Ammon's horn (tissue), 1 donor: ENCODE measurements at regions not wholly inside any gene's neighbourhood (a gene's known extent, or its start where the extent isn't known, plus 50 kb on each side); places are given as distances from the start of the nearest gene placed in this dataset.

Experiments used
- DNase-seq: peaks from one replicate; pipeline ENCODE4 v3.0.0-alpha.2; 2016; ENCODE audit warnings: low spot score

DNA sequence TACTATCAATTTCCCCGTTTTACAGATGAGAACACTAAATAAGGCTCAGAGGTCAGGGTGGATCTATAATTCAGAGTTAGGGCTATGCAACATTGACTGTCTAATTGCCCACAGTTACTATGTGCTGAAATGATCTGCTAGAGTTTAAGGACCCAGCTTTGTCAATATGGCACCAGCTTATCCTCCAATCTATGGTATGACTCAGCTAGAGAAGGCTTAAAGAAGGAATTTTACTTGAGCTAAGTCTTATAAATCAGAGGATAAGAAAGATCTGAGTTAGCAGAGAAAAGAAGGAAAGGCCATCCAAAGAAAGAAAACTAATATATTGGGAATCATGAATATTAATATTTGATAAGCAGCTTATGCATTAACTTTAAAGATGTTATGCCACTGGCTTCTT, 78.1 kb downstream of the ASB9 start:
- no peak for DNase-seq

DNA sequence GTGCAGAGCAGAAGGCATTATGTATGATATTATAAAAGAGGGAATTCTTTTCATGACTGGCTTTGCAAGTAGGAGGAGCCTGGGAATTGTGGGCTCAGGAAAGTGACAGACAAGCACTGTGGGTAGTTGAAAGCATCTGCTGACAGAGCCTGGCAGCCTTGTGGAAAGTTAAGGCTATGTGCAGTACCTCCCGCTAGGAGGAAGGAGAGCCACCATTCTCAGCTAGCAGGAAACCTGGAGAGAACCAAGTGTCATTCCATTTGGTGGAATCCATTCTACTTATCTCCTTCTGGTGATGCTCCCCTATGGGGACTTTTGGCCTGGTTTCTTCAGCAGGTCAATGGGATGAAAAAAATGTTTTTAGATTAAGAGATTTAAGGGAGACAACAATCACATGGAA, 81.8 kb downstream of the ASB9 start:
- no peak for DNase-seq

DNA sequence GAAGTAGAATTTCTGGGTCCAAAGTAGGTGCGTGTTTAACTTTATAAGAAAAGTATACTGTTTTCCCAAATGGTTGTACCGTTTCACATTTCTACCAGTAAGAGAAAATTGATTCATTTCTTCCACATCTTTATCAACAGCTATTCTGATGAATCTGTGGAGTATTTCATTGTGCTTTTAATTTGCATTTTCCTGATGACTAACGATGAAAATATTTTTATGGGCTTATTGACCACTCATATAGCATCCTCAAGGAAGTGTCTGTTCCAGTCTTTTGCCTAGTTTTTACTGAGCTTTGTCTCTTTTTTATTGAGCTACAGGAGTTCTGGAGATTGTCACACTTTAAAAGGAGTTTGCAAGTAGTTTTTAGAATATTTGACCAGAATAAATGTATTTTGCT, 92.6 kb downstream of the ASB9 start:
- no peak for DNase-seq

DNA sequence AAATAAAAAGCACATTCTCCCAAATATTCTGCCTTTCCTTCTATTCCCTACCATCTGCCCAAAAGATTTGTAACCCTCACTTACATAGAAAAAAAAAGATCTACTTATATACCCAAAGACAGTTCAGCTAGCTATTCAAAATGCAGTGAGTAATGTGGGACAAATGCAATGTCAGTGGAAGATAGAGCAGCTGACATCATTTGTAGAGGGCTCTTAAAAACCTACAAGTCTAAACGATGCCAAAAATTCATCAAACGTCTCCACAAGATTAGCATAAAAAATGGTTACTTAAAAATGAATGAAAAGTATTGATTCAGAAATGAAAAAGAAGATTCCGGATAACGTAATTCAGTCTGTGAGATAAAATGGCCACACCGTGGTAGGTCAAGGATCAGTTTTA, 96.5 kb downstream of the ASB9 start:
- peak; percentile 1 for DNase-seq

DNA sequence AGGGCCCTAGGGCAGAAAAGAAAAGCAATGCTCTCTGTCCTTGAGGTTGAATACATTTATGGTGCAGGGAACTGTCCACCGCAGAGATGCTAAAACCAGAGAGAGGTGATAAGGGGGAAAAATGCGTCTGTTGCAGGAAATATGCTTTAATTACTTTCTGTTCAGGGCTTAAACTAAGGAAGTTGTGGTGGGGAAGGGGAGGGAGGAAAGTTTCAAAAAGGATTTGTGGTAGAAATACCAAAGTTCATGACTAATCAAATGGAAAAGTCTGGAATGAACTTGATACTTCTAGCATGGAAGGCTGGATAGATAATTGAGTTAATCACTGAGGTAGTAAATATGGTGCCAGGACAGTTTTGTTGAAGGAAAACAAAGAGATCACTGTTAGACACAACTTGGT, 99.0 kb downstream of the ASB9 start:
- DNase-seq: no peak

DNA sequence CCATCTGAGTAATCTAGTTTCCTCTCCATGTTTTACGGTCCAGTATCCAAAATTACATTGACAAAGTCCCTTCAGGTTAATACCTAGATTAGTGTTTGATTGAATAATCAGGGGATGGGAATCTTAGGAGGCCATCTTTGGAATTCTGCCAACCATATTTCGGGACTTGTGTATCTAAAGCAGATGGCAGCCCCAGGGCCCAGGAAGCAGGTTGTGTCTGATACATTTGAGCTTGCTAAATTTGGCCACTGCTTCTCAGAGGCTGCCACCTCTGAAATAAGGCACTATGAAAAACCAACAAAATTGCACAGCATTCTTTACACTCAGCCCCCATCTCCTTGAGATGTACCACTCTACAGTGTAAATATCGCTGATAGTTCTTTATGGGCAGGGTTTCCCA, 102.1 kb downstream of the ASB9 start:
- no peak for DNase-seq

DNA sequence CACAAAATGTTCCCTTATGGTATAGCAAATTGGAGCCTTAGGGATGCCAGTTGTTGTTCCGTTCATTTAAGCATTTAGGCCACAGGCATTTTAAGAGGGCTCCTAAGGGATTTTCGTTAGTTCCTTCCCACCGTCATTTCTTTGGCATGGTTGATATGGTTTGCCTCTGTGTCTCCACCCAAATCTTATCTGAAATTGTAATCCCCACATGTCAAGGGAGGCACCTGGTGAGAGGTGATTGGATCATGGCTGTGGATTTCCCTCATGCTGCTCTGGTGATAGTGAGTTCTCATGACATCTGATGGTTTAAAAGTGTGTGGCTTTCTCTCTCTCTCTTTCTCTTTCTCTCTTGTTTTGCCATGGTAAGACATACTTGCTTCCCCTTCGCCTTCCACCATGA, 104.1 kb downstream of the ASB9 start:
- no peak for DNase-seq

DNA sequence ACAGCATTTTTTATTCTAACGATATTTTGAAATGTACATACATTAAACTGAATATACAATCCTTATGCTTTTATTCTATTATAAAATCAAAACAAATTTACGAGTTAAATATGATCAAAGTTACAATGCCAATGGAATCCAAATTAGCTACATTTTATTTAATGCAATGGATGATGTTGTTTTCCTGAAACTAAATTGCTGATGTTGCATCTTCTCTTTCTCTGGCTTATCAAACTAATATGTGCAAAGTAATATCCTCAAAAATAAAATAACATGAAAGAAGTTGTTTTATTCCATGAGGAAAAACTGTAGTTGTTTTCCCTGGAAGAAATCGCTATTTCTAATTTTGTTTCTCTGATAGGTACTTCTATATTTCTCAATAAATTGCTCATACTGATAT, 106.8 kb downstream of the ASB9 start:
- DNase-seq: no peak

DNA sequence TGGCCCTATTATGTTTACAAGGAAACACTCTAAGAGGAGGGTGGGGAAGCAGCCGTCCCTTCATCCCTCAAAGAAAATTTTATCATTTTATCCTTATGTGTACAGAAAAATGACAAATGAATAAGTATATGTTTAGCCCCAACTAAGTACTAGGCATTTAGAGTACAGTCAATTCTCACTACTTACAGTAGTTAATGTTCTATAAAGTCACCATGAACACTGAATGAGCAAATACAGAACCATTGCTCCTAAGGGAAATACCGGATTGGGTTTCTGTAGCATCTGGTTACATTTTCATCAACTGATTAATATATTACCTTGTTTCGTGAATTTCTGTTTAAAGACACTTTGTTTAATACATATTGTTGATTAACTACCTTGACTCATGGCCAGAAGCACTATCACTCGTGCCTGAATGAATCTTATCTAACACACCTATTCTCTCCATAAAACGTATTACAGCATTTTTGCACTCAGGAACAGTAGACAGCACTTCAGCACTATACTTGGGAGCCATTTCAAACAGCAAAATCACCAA, 109.3 kb downstream of the ASB9 start:
- no peak for DNase-seq

DNA sequence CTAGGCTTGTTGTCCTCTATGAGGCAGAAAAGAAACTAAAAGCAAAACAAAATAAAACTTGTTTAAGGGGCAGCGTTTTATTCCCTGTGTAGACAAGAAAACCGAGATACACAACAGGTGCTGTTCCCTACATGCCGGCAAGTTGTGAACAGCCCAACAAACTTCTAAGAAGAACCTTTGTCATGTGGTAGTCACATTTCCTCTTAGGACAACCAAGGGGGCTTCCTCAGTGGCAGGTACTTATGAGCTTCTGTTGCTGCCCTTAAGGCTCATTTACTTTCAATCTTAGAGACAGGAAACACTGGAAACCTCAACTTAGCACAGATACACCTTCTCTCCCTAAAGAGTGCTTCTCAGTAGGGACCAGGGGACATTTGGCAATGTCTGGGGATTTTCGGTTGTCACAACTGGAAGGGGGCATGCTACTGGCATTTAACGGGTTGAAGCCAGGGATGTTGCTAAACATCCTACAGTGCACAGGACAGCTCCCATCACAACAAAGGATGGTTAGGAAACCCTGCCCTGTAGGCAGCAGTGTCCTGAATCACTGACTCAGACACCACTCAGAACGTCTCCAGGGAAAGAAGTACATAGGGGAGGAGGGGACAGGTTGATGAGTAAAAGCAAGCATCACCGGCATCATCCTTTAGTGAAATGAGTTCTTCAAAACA, 111.0 kb downstream of the ASB9 start:
- no peak for DNase-seq

DNA sequence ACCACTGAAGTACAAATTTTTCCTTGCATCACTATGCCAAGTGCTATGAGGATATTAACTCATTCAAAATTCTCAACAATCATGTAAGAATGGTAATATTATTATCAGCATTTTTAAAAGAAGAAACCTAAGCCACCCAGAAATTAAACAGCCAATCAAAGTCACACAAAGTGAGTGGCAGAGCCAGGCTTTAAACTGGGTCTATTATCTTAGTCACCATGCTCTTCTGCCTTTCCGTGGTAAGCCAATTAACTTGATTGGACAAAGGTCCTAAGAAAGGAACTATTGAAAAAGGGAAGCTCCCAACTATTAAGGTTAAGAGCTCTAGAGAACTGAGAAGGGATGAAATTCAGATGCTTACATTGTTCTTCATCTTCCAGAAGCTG, 111.5 kb downstream of the ASB9 start:
- DNase-seq: no peak

DNA sequence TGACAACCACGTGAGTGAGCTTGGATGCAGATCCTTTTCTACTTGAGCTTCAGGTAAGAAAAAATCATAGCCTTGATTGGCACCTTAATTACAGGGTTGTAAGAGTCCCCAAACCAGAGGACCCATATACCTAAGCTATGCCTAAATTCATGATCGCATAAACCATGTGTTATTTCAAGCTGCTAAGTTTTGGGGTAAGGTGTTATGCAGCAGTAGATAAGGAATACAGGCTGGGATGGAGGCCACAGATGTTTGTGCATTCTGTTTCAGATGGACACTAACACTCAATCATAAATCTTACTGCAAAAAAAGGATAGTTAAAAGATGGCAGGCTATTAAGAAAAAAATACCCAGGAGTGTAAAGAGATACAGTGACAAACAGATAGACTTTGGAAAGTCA, 112.3 kb downstream of the ASB9 start:
- DNase-seq: no peak

DNA sequence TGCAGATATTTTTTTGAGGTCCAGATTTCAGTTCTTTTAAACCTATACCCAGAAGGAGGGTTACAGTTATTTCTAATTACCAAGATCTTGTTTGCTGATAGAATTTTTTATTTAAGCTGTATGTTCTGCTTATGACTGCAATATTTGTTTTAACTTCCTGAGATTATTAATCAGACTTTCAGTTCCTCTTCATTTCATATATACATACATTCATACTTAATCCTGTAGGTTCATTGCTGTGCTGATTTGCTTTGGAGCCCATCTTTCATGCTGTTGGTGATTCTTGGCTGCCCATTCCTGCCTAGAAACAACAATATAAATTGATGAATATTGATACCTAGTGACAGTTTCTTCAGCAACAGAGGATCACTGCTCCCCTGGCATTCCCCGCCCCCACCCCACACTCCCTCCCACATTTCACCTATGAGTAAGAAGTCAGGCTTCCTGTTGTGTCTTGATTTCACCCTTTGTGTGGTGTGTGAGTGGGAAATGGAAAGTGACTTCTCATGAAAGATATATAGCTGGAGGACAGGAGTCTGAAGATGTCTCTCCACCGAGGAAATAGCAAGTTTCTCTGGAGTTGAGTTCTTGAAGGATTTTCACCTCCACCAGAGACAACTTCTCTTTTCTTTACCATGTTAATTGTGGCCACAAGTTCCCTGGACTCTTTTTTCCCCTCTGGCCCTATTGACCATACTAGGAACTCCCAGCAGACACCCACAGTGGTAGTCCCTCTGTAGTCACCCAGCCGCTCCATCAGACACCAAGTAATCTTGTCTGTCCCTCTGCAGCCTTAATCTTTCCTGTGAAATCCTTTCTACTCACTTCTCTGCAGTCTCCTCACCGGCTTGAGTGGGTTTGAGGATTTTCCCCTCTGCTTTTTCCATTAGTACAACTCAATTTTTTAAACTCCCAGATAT, 118.4 kb downstream of the ASB9 start:
- DNase-seq: no peak

DNA sequence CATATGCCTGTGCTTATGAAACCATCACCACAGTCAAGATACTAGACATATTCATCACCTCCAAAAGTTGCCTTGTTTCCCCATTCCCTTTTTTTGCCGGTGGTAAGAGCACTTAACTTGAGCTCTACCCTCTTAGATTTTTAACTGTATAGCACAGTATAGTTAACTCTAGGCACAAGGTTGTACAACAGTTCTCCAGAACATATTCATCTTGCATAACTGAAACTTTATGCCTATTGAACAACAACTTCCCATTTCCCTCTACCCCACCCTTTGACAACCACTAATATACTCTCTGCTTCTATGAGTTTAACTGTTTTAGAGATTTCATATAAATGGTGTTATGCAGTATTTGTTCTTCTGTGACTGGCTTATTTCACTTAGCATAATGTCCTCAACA, 119.3 kb downstream of the ASB9 start:
- no peak for DNase-seq

DNA sequence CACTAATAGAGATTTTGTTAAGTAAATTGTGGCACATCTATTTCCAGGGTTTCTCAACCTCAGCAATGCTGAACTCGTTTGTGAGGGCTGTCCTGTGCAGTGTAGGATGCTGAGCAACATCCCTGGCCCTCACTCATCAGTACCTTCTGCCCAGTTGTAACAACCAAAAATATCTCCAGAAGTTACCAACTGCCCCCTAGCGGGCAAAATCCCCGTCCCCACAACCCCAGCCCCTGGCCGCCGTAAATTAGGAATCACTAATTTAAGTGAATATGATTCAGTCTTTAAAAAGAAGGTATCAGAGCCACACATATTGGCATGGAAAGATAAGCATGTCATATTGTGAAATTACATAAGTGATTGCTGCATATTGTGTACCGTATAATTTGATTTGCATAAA, 123.4 kb downstream of the ASB9 start:
- no peak for DNase-seq

DNA sequence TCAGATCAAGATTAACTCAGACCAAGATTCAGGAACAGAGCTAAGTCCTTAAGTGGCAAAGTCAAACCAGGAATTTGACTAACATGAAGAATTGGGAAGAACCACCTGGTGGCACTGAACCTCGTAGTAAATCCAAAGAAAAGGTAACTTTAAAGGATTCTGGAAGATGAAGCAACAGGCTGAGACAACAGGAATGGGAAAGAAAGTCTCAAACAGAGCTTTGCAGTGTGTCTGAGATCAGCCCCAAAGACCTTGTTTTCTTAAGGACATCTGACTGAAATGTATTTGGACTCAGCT, 126.1 kb downstream of the ASB9 start:
- DNase-seq: no peak

DNA sequence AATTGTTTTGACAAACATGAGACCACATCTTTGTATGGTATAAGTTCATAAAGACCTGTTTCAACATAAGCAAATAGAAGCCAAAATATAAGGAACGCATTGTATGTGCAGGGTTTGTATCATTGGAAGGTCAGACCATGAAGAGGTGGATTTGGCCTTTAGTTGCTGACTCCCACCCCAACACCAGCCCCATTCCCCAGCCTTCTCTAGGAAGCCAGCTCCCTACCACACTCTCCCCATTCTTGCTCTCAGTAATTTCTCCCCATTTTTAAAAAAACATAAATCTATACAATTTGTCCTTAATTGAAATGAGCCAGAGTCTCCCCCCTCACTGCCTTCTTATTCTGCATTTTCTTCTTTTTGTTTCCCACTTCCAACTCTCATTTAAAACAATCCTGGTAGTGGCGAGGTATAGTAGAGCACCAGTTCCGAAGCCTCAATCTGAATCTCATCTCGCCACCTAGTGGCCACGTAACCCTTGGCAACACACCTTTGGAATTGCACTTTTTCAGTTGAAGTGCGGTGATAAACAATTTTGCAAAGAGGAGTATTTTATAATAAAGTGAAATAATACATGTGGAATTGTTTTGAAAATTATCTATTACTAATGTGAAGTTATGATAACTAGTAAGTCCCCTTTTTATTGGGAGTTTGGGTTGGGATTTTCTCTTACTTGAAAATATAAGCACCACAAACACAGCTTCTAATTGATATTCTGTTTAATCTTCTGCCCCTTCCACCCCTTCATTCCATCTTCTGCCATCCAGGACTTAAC, 126.6 kb downstream of the ASB9 start:
- peak; percentile 40 for DNase-seq

DNA sequence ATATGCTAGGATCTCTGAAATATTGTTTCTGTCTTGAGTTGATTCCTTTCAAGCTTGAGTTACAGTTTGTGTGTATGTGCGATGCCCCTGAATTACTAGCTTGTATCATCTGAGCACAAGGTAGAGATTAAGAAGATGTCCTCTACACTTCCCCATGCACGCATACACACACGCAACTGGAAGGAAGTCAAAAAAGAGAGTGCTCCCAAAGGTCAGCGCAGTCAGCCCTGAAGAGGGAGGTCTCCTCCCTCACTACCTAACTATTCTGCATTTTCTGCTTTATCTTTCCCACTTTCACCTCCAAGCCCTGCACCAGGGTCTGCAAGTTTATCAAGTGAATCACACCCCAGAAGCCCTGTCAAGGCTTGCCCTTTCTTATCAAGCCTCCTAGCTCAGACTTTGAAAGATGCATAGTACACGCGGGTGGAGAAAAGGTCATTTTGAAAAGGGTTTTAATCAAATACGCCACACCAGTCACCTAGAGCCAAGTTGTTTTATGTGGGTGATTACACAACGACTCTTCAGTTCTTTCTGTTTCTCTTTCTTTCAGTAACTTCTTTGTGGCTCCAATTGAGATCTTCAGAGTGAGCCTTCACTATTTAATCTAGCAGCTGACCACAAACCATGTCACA, 127.7 kb downstream of the ASB9 start:
- DNase-seq: no peak

DNA sequence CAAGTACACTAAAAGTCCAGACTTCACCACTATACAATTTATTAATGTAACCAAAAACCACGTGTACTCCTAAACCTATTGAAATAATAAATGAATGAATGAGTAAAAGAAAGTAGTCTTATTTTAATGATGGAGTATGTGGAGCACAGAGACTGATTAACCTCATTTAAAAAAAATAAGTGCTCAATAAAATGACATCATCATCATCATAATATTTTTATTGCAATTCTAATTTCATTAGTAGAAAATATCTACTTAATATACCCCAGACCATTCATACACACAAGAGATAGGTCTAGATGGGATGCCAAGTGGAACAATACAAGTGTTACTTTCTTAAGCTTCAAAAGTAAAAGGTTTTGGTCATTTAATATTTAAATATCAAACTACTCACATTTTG, 133.1 kb downstream of the ASB9 start:
- DNase-seq: no peak

DNA sequence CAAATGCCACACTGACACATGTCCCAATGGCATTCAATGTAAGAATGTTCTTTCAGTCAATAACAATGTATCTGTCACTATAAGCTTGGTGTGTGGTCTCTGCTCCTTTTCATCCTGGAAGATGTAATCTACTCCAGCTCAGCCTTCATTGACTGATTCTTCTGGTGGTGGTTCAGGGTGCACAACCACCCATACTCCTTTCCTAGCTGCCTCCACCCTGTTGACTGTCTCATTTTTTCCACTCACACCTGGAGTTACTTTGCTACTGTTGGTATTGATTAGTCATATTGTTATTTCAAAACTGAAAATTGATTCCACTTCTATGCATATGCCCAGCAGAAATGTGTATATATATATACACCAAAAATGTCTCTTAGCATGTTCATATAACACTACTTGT, 140.5 kb downstream of the ASB9 start:
- DNase-seq: no peak

DNA sequence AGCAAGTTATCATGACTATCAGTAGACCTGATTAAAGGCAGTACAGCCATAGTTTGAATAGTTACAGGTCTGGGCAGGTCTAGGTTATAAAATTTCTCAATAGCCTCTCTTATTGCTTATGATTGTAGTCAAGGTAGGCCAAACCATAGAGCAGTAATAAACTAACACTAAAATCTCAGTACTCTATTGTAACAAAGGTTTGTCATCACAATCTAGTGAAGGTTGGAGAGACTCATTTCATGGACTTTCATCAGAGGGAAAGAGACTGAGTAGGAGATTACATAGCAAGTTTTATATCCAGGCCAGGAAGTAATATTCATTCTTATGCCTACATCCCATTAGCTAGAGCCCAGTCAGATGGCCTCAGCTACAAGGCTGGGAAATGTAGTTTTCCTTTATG, 141.0 kb downstream of the ASB9 start:
- DNase-seq: no peak

DNA sequence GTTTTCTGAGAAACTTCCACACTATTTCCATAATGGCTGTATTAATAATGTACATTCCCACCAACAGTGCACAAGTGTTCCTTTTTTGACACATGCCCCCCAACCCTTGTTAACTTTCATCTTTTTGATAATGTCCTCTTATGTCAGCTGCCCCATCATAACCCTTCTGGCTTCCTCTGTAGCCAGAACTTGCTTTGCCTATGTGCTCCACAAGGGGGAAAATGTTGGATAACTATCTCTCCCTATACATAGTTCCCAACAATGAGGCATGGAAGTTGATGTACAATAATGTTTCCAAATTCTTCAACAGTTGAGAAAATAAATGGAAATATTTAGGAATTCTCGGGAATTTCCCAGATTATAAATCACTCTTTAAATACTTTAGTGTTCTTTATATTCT, 142.9 kb downstream of the ASB9 start:
- DNase-seq: no peak
